ENCODE measurements at regions not wholly inside any gene's neighbourhood (a gene's known extent, or its start where the extent isn't known, plus 50 kb on each side); places are given as distances from the start of the nearest gene placed in this dataset.

DNA sequence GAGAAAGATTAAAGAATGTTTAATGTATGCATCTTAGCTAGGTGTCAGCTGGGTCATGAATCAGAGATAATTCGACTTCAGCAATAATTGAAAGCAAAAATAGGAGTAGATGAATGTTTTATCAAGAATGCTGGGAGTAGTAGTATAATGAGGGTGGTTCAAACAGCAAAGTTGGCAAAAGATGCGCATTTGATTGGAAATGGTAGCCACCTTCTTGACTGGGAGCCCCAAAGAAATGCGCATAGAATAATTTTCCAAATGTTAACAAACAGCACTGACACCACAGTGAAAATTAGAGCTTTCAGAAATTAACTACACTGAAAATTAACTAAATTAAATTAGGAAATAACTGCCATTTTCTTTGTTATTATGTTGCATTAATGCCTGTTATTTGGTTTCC is 195.8 kb downstream of the TUSC7 start:
- TF ChIP-seq POLR2A (IDR thresholded peaks at IDR 0.05) (no peak), CTCF (IDR thresholded peaks at IDR 0.05 in 4 of 5, conservative IDR thresholded peaks at IDR 0.05 in 1 of 5) (no peak)

All from gastrocnemius medialis (tissue), 4 donors.